Mucosa of rectum (tissue), 2 donors: ENCODE measurements at regions not wholly inside any gene's neighbourhood (a gene's known extent, or its start where the extent isn't known, plus 50 kb on each side); places are given as distances from the start of the nearest gene placed in this dataset.
"Not testable (repeated sequence)": the region's sequence is repeated elsewhere in the genome, so short reads cannot be mapped to it uniquely, and the experiment has no call there.

Source experiments
- H3K27ac ChIP-seq, 2 donors: one replicate each; pipeline ENCODE4 v1.7.0; 2013; ENCODE audit warnings: inconsistent platforms in 2 of 2, low read depth in 2 of 2, low read length in 2 of 2
- H3K27me3 ChIP-seq, 2 donors: one replicate each; pipeline ENCODE4 v1.7.0; 2013; ENCODE audit warnings: low read length in 2 of 2; ENCODE audit not compliant: control insufficient read depth in 2 of 2, insufficient read depth in 2 of 2
- H3K36me3 ChIP-seq, 2 donors: one replicate each; pipeline ENCODE4 v1.7.0; 2013; ENCODE audit warnings: low read length in 2 of 2; ENCODE audit not compliant: control insufficient read depth in 2 of 2, insufficient read depth in 2 of 2
- H3K4me1 ChIP-seq, 2 donors: one replicate each; pipeline ENCODE4 v1.7.0; 2013; ENCODE audit warnings: low read length in 2 of 2, mild to moderate bottlenecking in 1 of 2; ENCODE audit not compliant: control insufficient read depth in 2 of 2, insufficient read depth in 2 of 2
- H3K4me3 ChIP-seq, 2 donors: one replicate each; pipeline ENCODE4 v1.7.0; 2013; ENCODE audit warnings: low read length in 2 of 2
- H3K9ac ChIP-seq, 2 donors: one replicate each; pipeline ENCODE4 v1.7.0; 2013; ENCODE audit warnings: low read length in 2 of 2, low read depth in 1 of 2, mild to moderate bottlenecking in 1 of 2
- H3K9me3 ChIP-seq, 2 donors: one replicate each; pipeline ENCODE4 v1.7.0; 2013; ENCODE audit warnings: low read length in 2 of 2; ENCODE audit not compliant: control insufficient read depth in 2 of 2
- donor health status: healthy.
- donor health status: Normal muscosa, but diverticular disease.

DNA sequence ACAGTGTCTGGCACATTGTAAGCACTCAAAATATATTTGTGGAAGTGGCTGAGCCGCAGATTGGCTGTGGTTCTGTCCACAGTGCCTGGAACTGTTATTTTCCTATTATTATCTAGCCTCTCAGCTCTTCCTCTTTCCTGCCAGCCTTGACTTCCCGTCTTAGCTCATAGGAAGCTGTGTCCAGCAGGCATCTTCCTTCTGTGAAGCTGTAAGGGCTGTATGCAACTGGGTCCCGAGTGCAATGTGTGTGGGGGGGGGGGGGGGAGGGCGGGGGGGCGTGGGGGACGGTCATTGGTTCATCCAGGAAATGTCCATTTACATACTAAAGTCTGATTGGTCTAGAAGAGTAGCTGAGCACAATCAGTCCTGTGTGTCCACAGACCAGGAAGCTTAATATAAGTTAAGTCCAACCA, 210.7 kb downstream of the PDGFRA start:
- Histone ChIP-seq H3K4me3 (no peak overlapping the region), H3K27ac (no peak overlapping the region), H3K4me1 (no peaks in the 10 kb centered on the region), H3K9me3 (no peaks in the 10 kb centered on the region), H3K9ac (no peak overlapping the region), H3K27me3 (no peaks in the 10 kb centered on the region), H3K36me3 (no peaks in the 10 kb centered on the region)

DNA sequence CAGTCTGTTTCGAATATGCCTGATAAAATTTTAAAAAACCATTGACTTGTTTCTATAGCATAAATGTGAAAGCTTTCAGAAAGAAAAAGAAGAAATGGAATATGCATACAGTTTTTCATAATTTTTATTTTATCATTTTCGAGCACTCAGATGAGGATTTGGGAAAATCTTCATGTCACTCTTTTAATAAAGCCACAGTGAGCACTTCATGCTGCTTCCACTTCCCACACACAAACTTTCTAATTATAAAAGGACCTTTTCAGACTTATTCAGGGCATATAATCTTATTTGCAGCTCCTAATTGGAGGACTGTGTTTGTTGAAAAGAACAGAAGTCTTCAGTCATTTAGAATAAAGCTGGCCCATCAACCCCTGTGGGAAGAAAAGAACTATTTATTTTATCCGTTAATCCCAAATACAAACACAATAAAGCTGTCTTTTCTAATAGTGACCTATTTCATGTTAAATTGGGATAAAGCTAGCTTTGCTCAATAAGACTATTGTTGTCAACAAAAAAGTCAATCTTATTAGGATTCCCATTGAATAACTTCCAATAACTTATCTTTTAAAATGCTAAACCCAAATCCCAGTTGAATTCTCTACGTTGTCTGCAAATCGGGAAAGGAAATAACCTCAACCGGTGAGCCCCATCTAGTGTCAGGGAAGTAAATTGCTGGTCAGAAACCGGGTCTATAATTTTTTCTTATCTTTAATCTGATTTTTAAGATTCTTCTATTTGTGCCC, 211.5 kb downstream of the PDGFRA start:
- Histone ChIP-seq H3K27me3 (no peaks in the 10 kb centered on the region), H3K36me3 (no peaks in the 10 kb centered on the region), H3K9me3 (no peaks in the 10 kb centered on the region), H3K4me1 (no peaks in the 10 kb centered on the region), H3K9ac (no peak overlapping the region), H3K4me3 (no peak overlapping the region), H3K27ac (no peak overlapping the region)

DNA sequence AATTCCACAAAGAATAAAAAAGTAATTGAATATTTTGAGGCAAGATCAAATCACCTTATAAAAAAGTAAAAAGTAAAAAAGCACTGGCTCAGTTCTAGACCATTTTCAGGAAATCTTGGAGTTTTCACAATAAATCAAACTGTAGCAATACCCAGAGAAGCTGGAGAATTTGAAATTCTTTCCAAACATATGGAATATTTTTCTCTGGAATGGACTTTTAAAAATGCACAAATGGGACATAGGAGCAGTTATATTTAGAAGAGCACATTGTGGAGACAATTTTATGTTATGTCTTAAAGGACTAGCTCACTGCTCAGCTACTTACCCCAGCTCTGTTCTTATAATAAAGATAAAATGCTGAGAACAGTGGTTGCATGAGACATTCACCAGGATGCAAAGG, 211.9 kb upstream of the KIT start:
- H3K9ac ChIP-seq, result no peak overlapping the region
- no peak overlapping the region for H3K27ac ChIP-seq
- no peaks in the 10 kb centered on the region for H3K4me1 ChIP-seq
- no peaks in the 10 kb centered on the region for H3K36me3 ChIP-seq
- H3K4me3 ChIP-seq, result no peak overlapping the region
- H3K27me3 ChIP-seq, result no peaks in the 10 kb centered on the region
- H3K9me3 ChIP-seq, result peaks cover 0 to 3% of the 10 kb centered on the region in 2 donors

DNA sequence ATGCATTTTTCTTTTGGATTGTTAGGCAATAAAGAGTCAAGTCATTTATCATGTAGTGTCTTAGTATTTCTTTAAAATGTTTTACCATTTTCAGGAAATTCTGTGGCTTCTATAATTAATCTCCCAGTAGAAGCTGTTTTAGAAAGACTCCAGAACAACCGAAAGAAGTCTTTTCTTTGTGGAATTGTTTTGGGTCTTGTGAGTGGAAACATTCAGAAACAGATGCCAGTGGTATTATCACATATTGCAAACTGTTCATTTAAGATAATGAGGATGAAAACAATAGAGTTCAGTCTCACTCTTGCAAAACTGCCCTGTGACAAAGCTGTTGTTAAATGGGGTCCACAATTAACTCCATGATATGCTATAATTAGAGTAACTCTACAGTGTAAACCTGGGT, 211.2 kb upstream of the KIT start:
- Histone ChIP-seq H3K27ac (no peak overlapping the region), H3K4me3 (no peak overlapping the region), H3K27me3 (no peaks in the 10 kb centered on the region), H3K36me3 (no peaks in the 10 kb centered on the region), H3K4me1 (no peaks in the 10 kb centered on the region), H3K9ac (no peak overlapping the region), H3K9me3 (peaks cover 0 to 3% of the 10 kb centered on the region in 2 donors)

DNA sequence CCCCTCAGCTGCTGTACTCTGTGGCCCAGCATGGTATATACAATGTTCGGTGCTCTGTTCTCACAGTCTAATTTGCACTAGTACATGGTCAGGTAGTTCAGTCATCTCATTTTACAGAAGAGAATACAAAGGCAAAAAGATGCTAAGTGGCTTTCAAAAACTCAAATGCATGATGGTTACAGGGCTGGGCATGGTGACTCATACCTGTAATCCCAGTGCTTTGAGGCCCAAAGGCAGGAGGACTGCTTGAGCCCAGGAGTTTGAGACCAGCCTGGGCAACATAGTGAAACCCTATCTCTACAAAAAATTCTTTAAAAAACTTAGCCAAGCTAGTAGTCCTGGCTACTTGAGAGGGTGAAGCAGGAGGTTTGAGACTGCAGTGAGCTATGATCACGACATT, 210.5 kb upstream of the KIT start:
- Histone ChIP-seq H3K36me3 (no peaks in the 10 kb centered on the region), H3K4me1 (no peaks in the 10 kb centered on the region), H3K27ac (no peak overlapping the region), H3K9ac (no peak overlapping the region), H3K27me3 (no peaks in the 10 kb centered on the region), H3K9me3 (peaks cover 0 to 3% of the 10 kb centered on the region in 2 donors), H3K4me3 (no peak overlapping the region)

DNA sequence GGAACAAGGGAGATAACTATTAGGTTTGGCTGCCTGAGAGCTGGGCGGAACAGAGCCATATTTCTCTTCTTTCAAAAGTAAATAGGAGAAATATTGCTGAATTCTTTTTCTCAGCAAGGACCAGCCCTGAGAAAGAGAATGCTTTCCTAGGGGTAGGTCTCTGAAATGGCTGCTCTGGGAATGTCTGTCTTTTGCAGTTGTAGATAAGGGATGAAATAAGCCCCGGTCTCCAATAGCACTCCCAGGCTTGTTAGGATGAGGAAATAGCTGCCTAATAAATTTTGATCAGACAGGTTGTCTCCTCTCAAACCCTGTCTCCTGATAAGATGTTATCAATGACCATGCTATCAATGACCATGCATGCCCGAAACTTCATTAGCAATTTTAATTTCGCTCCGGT, 207.8 kb upstream of the KIT start:
- H3K27me3 ChIP-seq, result no peaks in the 10 kb centered on the region
- no peaks in the 10 kb centered on the region for H3K36me3 ChIP-seq
- no peak overlapping the region for H3K4me3 ChIP-seq
- H3K9ac ChIP-seq, result no peak overlapping the region
- no peaks in the 10 kb centered on the region for H3K4me1 ChIP-seq
- H3K9me3 ChIP-seq, result peaks cover 0 to 3% of the 10 kb centered on the region in 2 donors
- H3K27ac ChIP-seq, result no peak overlapping the region

DNA sequence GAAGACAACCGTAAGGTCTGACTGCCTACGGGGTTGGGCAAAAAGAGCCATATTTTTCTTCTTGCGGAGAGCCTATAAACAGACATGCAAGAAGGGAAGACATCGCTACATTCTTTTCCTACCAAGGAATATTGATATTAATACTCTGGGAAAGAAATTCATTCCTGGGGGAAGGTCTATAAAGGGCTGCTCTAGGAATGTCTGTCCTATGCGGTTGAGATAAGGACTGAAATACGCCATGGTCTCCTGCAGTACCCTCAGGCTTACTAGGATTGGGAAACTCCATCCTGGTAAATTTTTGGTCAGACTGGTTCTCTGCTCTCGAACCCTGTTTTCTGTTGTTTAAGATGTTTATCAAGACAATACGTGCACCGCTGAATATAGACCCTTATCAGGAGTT, 190.8 kb upstream of the KIT start:
- not testable (repeated sequence) for H3K36me3 ChIP-seq, H3K4me3 ChIP-seq, H3K27ac ChIP-seq, H3K4me1 ChIP-seq, H3K27me3 ChIP-seq, H3K9me3 ChIP-seq, H3K9ac ChIP-seq

DNA sequence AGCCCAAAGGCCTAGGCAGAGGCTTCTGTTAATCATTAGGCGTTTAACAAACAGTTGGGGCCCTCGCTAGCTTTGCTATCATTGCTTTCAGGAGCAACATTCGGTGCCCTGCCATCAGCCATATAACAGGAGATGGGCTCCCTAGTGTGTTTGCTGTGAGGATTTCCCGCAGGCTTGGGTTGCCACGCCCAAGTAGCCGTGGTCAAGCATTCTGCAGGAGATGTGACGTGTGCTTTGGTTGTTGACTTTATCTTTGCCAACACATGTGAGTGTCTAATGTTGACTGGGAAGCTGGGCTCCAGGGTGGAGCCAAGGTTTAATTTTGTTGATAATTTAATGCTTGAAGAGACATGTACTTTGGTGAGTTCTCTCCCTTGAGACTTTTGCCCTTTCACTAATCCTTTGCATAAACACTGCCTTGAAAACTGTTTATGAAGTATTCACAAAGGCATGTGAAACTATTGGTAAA, 184.6 kb upstream of the KIT start:
- H3K9me3 ChIP-seq, result no peaks in the 10 kb centered on the region
- H3K27me3 ChIP-seq, result no peaks in the 10 kb centered on the region
- no peaks in the 10 kb centered on the region for H3K36me3 ChIP-seq
- H3K4me1 ChIP-seq, result no peaks in the 10 kb centered on the region
- no peak overlapping the region for H3K4me3 ChIP-seq
- H3K9ac ChIP-seq, result no peak overlapping the region
- H3K27ac ChIP-seq, result no peak overlapping the region

DNA sequence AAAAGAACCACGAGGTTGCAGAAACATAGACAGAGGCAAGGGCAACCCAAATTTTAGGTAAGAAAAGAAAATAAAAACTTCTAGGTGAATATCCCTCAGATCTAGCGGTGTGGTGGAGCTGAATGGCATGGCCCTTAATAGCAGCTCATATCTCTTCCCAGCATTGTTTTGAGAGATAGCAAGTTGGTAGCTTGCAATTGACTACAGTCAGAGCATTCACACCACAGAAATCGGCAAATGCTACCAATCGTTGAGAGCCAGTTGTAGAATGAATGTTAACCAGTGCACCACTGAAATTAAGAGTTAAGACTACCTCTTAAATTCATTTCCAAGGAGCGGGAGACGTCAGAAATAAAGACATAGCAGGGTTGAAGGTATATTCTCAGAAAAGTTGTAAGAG, 184.0 kb upstream of the KIT start:
- H3K9ac ChIP-seq, result no peak overlapping the region
- no peaks in the 10 kb centered on the region for H3K9me3 ChIP-seq
- H3K36me3 ChIP-seq, result no peaks in the 10 kb centered on the region
- H3K27me3 ChIP-seq, result no peaks in the 10 kb centered on the region
- no peak overlapping the region for H3K4me3 ChIP-seq
- no peak overlapping the region for H3K27ac ChIP-seq
- H3K4me1 ChIP-seq, result no peaks in the 10 kb centered on the region

DNA sequence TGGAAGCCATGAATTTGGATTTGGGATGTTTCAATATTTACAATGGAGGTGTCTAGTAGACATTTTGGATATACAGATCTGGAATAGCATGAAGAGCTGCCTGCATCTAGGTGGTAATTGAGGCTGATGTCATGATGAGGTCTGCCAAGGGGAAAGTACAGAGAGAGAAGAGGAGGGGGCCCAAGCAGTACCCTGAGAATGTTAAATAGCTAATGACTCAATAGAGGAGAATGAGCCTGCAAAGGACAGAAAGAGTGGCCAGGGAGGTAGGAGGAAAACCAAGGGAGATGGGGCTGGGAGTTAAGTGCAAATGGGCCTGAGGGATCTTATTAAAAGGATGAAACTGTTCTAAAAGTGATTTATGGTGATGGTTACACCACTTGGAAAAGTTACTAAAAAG, 182.2 kb upstream of the KIT start:
- Histone ChIP-seq H3K4me1 (no peaks in the 10 kb centered on the region), H3K9me3 (no peaks in the 10 kb centered on the region), H3K36me3 (no peaks in the 10 kb centered on the region), H3K4me3 (no peak overlapping the region), H3K27me3 (no peaks in the 10 kb centered on the region), H3K27ac (no peak overlapping the region), H3K9ac (no peak overlapping the region)
